ENCODE measurements at regions not wholly inside any gene's neighbourhood (a gene's known extent, or its start where the extent isn't known, plus 50 kb on each side); places are given as distances from the start of the nearest gene placed in this dataset.

GRCh38 chr5:91642581-91642980, 259.5 kb upstream of the ARRDC3 start:
- Histone ChIP-seq H3K4me1 (ENCODE audit: control insufficient read depth, insufficient read depth, low read length) (no peaks in the 10 kb centered on the region), H4K20me1 (ENCODE audit: control insufficient read depth, insufficient read depth) (no peaks in the 10 kb centered on the region), H2AFZ (ENCODE audit: control insufficient read depth, low read depth, low read length) (no peak overlapping the region), H3K4me3 (no peak overlapping the region), H3K27ac (ENCODE audit: control insufficient read depth, insufficient read depth) (no peak overlapping the region), H3K79me2 (ENCODE audit: control insufficient read depth, insufficient read depth, low read length) (no peaks in the 10 kb centered on the region), H3K9ac (ENCODE audit: control insufficient read depth, insufficient read depth, low read length) (no peak overlapping the region), H3K9me3 (replicated peaks; ENCODE audit: control insufficient read depth, insufficient read depth, low read length) (no peaks in the 10 kb centered on the region), H3K4me2 (ENCODE audit: control insufficient read depth, insufficient read depth) (no peak overlapping the region), H3K36me3 (ENCODE audit: control insufficient read depth in 2 of 2, insufficient read depth in 2 of 2, low read length in 1 of 2) (no peaks in the 10 kb centered on the region), H3K27me3 (replicated peaks in 1 of 2; ENCODE audit: control insufficient read depth in 2 of 2, insufficient read depth in 2 of 2, low read length in 1 of 2) (no peaks in the 10 kb centered on the region)
- intact Hi-C loops (cut with micrococcal nuclease; ENCODE audit: unreplicated experiment) (loop anchor here (5.0 kb wide), 2 partner anchors 140 to 285 kb away; no protein-coding TSS in a partner anchor), in situ Hi-C loops (cut with MboI) (no loop called here)
- DNase-seq (ENCODE audit: low read depth, low spot score) (no peak), FAIRE-seq (no peak), ATAC-seq (no peak)
- ChIA-PET CTCF (interaction anchor here (0.6 to 2.8 kb wide), 17 partner anchors 10 to 1197 kb away, joined by 3 to 27 read pairs (median 4); no protein-coding TSS in a partner anchor), POLR2A (no interaction called here), SMC1A (ENCODE audit: uncharacterized antibody, unreplicated experiment) (interaction anchor here (0.9 to 1.7 kb wide), 8 partner anchors 9 to 668 kb away, joined by 3 to 7 read pairs (median 4); no protein-coding TSS in a partner anchor), RAD21 (ENCODE audit: unreplicated experiment) (interaction anchor here (0.5 to 1.9 kb wide), 8 partner anchors 10 to 1929 kb away, joined by 3 to 7 read pairs (median 4); no protein-coding TSS in a partner anchor)
- WGBS (ENCODE audit: insufficient coverage, insufficient replicate concordance, low lambda C conversion rate, missing lambda C conversion rate): 0% methylated on average over 5 of the region's 5 CpGs
- TF ChIP-seq POLR2A (IDR thresholded peaks at IDR 0.05; ENCODE audit: low read depth, low read length) (no peak), ZNF687 (IDR thresholded peaks at IDR 0.05) (no peak), EZH2 (IDR thresholded peaks at IDR 0.05; ENCODE audit: borderline replicate concordance, control insufficient read depth, low read depth, low read length) (no peak), BRCA1 (IDR thresholded peaks at IDR 0.05; ENCODE audit: low read depth, low read length) (no peak), PKNOX1 (IDR thresholded peaks at IDR 0.05) (no peak), CREB1 (IDR thresholded peaks at IDR 0.05; ENCODE audit: low read depth) (no peak), TAF1 (IDR thresholded peaks at IDR 0.05; ENCODE audit: borderline replicate concordance, low read depth, low read length) (no peak), SMAD5 (IDR thresholded peaks at IDR 0.05; ENCODE audit: low read depth) (no peak), SP1 (IDR thresholded peaks at IDR 0.05; ENCODE audit: low read depth, low read length) (no peak), POLR2AphosphoS2 (IDR thresholded peaks at IDR 0.05; ENCODE audit: low read depth, low read length) (no peak), ZBTB4 (CRISPR knock-in tag; IDR thresholded peaks at IDR 0.05) (no peak), CBX5 (IDR thresholded peaks at IDR 0.05; ENCODE audit: low read depth) (no peak)
- BruUV-seq (replicated peaks): no TSS peak

All from GM12878 (cell line).